GM23248 (cell line): ENCODE measurements at regions not wholly inside any gene's neighbourhood (a gene's known extent, or its start where the extent isn't known, plus 50 kb on each side); places are given as distances from the start of the nearest gene placed in this dataset.
"Not testable (repeated sequence)": the region's sequence is repeated elsewhere in the genome, so short reads cannot be mapped to it uniquely, and the experiment has no call there.

Experiments
- EZH2 ChIP-seq: fragments of 200-600 bp; sonication (generic); IDR thresholded peaks from 2 replicates; pipeline ENCODE4 v1.6.1; 2018; ENCODE audit warnings: antibody characterized with exemption, mild to moderate bottlenecking; ENCODE audit not compliant: insufficient read depth, poor library complexity, severe bottlenecking
- EZH2phosphoT487 ChIP-seq: fragments of 200-600 bp; sonication (generic); IDR thresholded peaks from 2 replicates; pipeline ENCODE4 v1.6.1; 2018; ENCODE audit warnings: antibody characterized with exemption, moderate library complexity, mild to moderate bottlenecking, low read depth; ENCODE audit not compliant: insufficient read depth

GRCh38 chr3:159052494-159052893 lies 250.6 kb downstream of the MFSD1 start:
- not testable (repeated sequence) for TF ChIP-seq EZH2, EZH2phosphoT487
